Endothelial cell (in vitro differentiated cells): ENCODE measurements at regions not wholly inside any gene's neighbourhood (a gene's known extent, or its start where the extent isn't known, plus 50 kb on each side); places are given as distances from the start of the nearest gene placed in this dataset.

Source experiments
- DNase-seq: peaks from one replicate; pipeline ENCODE4 v3.0.0; 2021; ENCODE audit warnings: low spot score
- H3K27ac Mint-ChIP-seq: one replicate; pipeline ENCODE4 v1.8.0; 2021; ENCODE audit warnings: mixed read lengths, inconsistent platforms; ENCODE audit not compliant: unreplicated experiment
- H3K27me3 Mint-ChIP-seq: one replicate; pipeline ENCODE4 v1.8.0; 2021; ENCODE audit warnings: mild to moderate bottlenecking, moderate library complexity, mixed read lengths, inconsistent platforms; ENCODE audit not compliant: unreplicated experiment
- H3K36me3 Mint-ChIP-seq: one replicate; pipeline ENCODE4 v1.8.0; 2021; ENCODE audit warnings: mild to moderate bottlenecking, low read depth, mixed read lengths, inconsistent platforms; ENCODE audit not compliant: unreplicated experiment
- H3K4me1 Mint-ChIP-seq: one replicate; pipeline ENCODE4 v1.8.0; 2021; ENCODE audit warnings: mild to moderate bottlenecking, mixed read lengths, inconsistent platforms; ENCODE audit not compliant: unreplicated experiment
- H3K4me3 Mint-ChIP-seq: one replicate; pipeline ENCODE4 v1.8.0; 2021; ENCODE audit warnings: mild to moderate bottlenecking, mixed read lengths, inconsistent platforms; ENCODE audit not compliant: unreplicated experiment
- H3K9me3 Mint-ChIP-seq: one replicate; pipeline ENCODE4 v1.8.0; 2021; ENCODE audit warnings: mixed read lengths, inconsistent platforms; ENCODE audit not compliant: unreplicated experiment
- CTCF ChIP-seq: fragments of 200-600 bp; sonication (generic); IDR thresholded peaks from one replicate; pipeline ENCODE4 v1.5.0; 2021; ENCODE audit warnings: antibody characterized with exemption; ENCODE audit not compliant: unreplicated experiment

- Mint-ChIP-seq H3K27me3 (no peaks in the 10 kb centered on the region), H3K36me3 (peaks cover 16% of the 10 kb centered on the region), H3K9me3 (no peaks in the 10 kb centered on the region), H3K4me3 (no peak overlapping the region), H3K27ac (no peak overlapping the region), H3K4me1 (no peaks in the 10 kb centered on the region)
- no peak for DNase-seq
- no peak for TF ChIP-seq CTCF
Observed at GRCh38 chr1:239644604-239645003, 258.2 kb downstream of the CHRM3 start.

- no peak for TF ChIP-seq CTCF
- Mint-ChIP-seq H3K4me3 (no peak overlapping the region), H3K36me3 (peaks cover 16% of the 10 kb centered on the region), H3K27me3 (no peaks in the 10 kb centered on the region), H3K9me3 (no peaks in the 10 kb centered on the region), H3K4me1 (no peaks in the 10 kb centered on the region), H3K27ac (no peak overlapping the region)
- no peak for DNase-seq
Observed at GRCh38 chr1:239647045-239647444, 260.7 kb downstream of the CHRM3 start.

GRCh38 chr1:239647964-239648632, 261.7 kb downstream of the CHRM3 start:
- TF ChIP-seq CTCF = no peak
- H3K27ac Mint-ChIP-seq = no peak overlapping the region
- peaks cover 16% of the 10 kb centered on the region for H3K36me3 Mint-ChIP-seq

GRCh38 chr1:239655023-239655422, 268.7 kb downstream of the CHRM3 start:
- Mint-ChIP-seq H3K4me1 (peaks cover 8% of the 10 kb centered on the region), H3K36me3 (no peaks in the 10 kb centered on the region), H3K27me3 (peaks cover 6% of the 10 kb centered on the region), H3K9me3 (no peaks in the 10 kb centered on the region), H3K4me3 (no peak overlapping the region), H3K27ac (no peak overlapping the region)
- no peak for DNase-seq
- TF ChIP-seq CTCF = no peak

More at GRCh38 chr1:239647964-239648632, 261.7 kb downstream of the CHRM3 start:
- no peaks in the 10 kb centered on the region for H3K9me3 Mint-ChIP-seq
- H3K27me3 Mint-ChIP-seq = peaks cover 2% of the 10 kb centered on the region
- H3K4me3 Mint-ChIP-seq = no peak overlapping the region
- H3K4me1 Mint-ChIP-seq = no peaks in the 10 kb centered on the region
- DNase-seq = no peak

GRCh38 chr1:239657291-239657690, 270.9 kb downstream of the CHRM3 start:
- Mint-ChIP-seq H3K36me3 (no peaks in the 10 kb centered on the region), H3K27ac (no peak overlapping the region), H3K9me3 (no peaks in the 10 kb centered on the region), H3K4me1 (peaks cover 8% of the 10 kb centered on the region), H3K27me3 (peaks cover 6% of the 10 kb centered on the region), H3K4me3 (no peak overlapping the region)
- TF ChIP-seq CTCF = no peak
- no peak for DNase-seq
